Cardiac muscle cell (in vitro differentiated cells and primary cell): ENCODE measurements at regions not wholly inside any gene's neighbourhood (a gene's known extent, or its start where the extent isn't known, plus 50 kb on each side); places are given as distances from the start of the nearest gene placed in this dataset.

ENCODE experiments used
- DNase-seq, 2 donors: peaks; one replicate each; pipeline versions ENCODE4 v3.0.0 to v3.0.0-alpha.2; 2010 to 2017; ENCODE audit warnings: low read depth in 1 of 2, low spot score in 1 of 2
- H3K27ac ChIP-seq: fragments of 200-600 bp; sonication (generic); 2 replicates; pipeline ENCODE4 v1.5.1; 2016
- H3K27me3 ChIP-seq: fragments of 200-600 bp; sonication (generic); 2 replicates; pipeline ENCODE4 v1.6.0; 2016; ENCODE audit warnings: control low read depth
- H3K36me3 ChIP-seq: fragments of 200-600 bp; sonication (generic); 2 replicates; pipeline ENCODE4 v1.5.1; 2016; ENCODE audit warnings: control low read depth
- H3K4me1 ChIP-seq: fragments of 200-600 bp; sonication (generic); 2 replicates; pipeline ENCODE4 v1.8.1; 2017; ENCODE audit warnings: low read depth, mild to moderate bottlenecking, mixed run types
- H3K4me3 ChIP-seq: fragments of 200-600 bp; sonication (generic); 2 replicates; pipeline ENCODE4 v1.5.1; 2016; ENCODE audit warnings: mild to moderate bottlenecking
- H3K9me3 ChIP-seq: fragments of 200-600 bp; sonication (generic); 2 replicates; pipeline ENCODE4 v1.5.1; 2017; ENCODE audit warnings: low read depth, mild to moderate bottlenecking, control low read depth
- CTCF ChIP-seq: IDR thresholded peaks from 2 replicates; pipeline ENCODE4 v1.5.1; 2012; ENCODE audit warnings: low read depth, mild to moderate bottlenecking, low read length

- Histone ChIP-seq H3K4me3 (no peak overlapping the region), H3K9me3 (no peaks in the 10 kb centered on the region), H3K27ac (no peak overlapping the region), H3K4me1 (no peaks in the 10 kb centered on the region), H3K36me3 (no peaks in the 10 kb centered on the region), H3K27me3 (no peaks in the 10 kb centered on the region)
- TF ChIP-seq CTCF, result no peak
- DNase-seq, result no peak
These were observed 150.8 kb downstream of the FASLG start for GRCh38 chr1:172809750-172810149.

GRCh38 chr1:172810480-172811175, 151.7 kb downstream of the FASLG start:
- H3K4me1 ChIP-seq, result no peaks in the 10 kb centered on the region
- H3K9me3 ChIP-seq, result no peaks in the 10 kb centered on the region
- H3K36me3 ChIP-seq, result no peaks in the 10 kb centered on the region
- H3K27ac ChIP-seq, result no peak overlapping the region
- TF ChIP-seq CTCF, result no peak
- no peaks in the 10 kb centered on the region for H3K27me3 ChIP-seq
- no peak for DNase-seq
- H3K4me3 ChIP-seq, result no peak overlapping the region

- H3K9me3 ChIP-seq, result no peaks in the 10 kb centered on the region
- no peaks in the 10 kb centered on the region for H3K36me3 ChIP-seq
- no peak for TF ChIP-seq CTCF
- DNase-seq, result no peak
- no peaks in the 10 kb centered on the region for H3K4me1 ChIP-seq
- H3K27ac ChIP-seq, result no peak overlapping the region
- no peaks in the 10 kb centered on the region for H3K27me3 ChIP-seq
- H3K4me3 ChIP-seq, result no peak overlapping the region
These were observed 152.8 kb downstream of the FASLG start for GRCh38 chr1:172811694-172812093.

- Histone ChIP-seq H3K36me3 (no peaks in the 10 kb centered on the region), H3K27ac (no peak overlapping the region), H3K9me3 (no peaks in the 10 kb centered on the region), H3K4me1 (no peaks in the 10 kb centered on the region), H3K4me3 (no peak overlapping the region), H3K27me3 (no peaks in the 10 kb centered on the region)
- DNase-seq, result no peak
- no peak for TF ChIP-seq CTCF
These were observed 153.2 kb downstream of the FASLG start for GRCh38 chr1:172812118-172812517.

GRCh38 chr1:172813330-172813729, 154.4 kb downstream of the FASLG start:
- DNase-seq, result no peak
- Histone ChIP-seq H3K9me3 (no peaks in the 10 kb centered on the region), H3K27ac (no peak overlapping the region), H3K27me3 (no peaks in the 10 kb centered on the region), H3K4me1 (no peaks in the 10 kb centered on the region), H3K36me3 (no peaks in the 10 kb centered on the region), H3K4me3 (no peak overlapping the region)
- TF ChIP-seq CTCF, result no peak

GRCh38 chr1:172814428-172814827, 155.5 kb downstream of the FASLG start:
- H3K4me3 ChIP-seq, result no peak overlapping the region
- TF ChIP-seq CTCF, result no peak
- DNase-seq, result no peak

More at GRCh38 chr1:172814428-172814827, 155.5 kb downstream of the FASLG start:
- Histone ChIP-seq H3K27me3 (no peaks in the 10 kb centered on the region), H3K9me3 (no peaks in the 10 kb centered on the region), H3K27ac (no peak overlapping the region), H3K36me3 (no peaks in the 10 kb centered on the region), H3K4me1 (no peaks in the 10 kb centered on the region)
